GM23338 (cell line): ENCODE measurements at regions not wholly inside any gene's neighbourhood (a gene's known extent, or its start where the extent isn't known, plus 50 kb on each side); places are given as distances from the start of the nearest gene placed in this dataset.

ENCODE experiments used
- ATAC-seq: fragments of 200-7000 bp; cut with Tn5 transposase; 3 replicates; pipeline ENCODE4 v1.9.1; 2020
- DNase-seq: peaks from one replicate; pipeline ENCODE4 v3.0.0-alpha.2; 2015; ENCODE audit warnings: low spot score
- H2AFZ ChIP-seq: fragments of 200-600 bp; sonication (generic); 2 replicates; pipeline ENCODE4 v1.8.0; 2016; ENCODE audit warnings: antibody characterized with exemption, mild to moderate bottlenecking, moderate library complexity
- H3F3A ChIP-seq: fragments of 200-600 bp; sonication (generic); replicated peaks from 2 replicates; pipeline ENCODE4 v1.8.0; 2017; ENCODE audit warnings: antibody characterized with exemption, mixed run types, low read depth
- H3K27ac ChIP-seq: fragments of 200-600 bp; sonication (generic); 2 replicates; pipeline ENCODE4 v1.6.1; 2016; ENCODE audit warnings: low read depth
- H3K27me3 ChIP-seq: fragments of 200-600 bp; sonication (generic); 2 replicates; pipeline ENCODE4 v1.8.0; 2016; ENCODE audit warnings: mild to moderate bottlenecking, mixed run types, moderate library complexity; ENCODE audit not compliant: insufficient read depth
- H3K36me3 ChIP-seq: fragments of 200-600 bp; sonication (generic); 2 replicates; pipeline ENCODE4 v1.8.0; 2016; ENCODE audit warnings: mild to moderate bottlenecking; ENCODE audit not compliant: insufficient read depth
- H3K4me1 ChIP-seq: fragments of 200-600 bp; sonication (generic); 2 replicates; pipeline ENCODE4 v1.8.0; 2016; ENCODE audit warnings: mild to moderate bottlenecking, moderate library complexity; ENCODE audit not compliant: insufficient read depth
- H3K4me2 ChIP-seq: fragments of 200-600 bp; sonication (generic); 2 replicates; pipeline ENCODE4 v1.7.1; 2017; ENCODE audit warnings: mixed run types
- H3K4me3 ChIP-seq: fragments of 200-600 bp; sonication (generic); 2 replicates; pipeline ENCODE4 v1.6.1; 2016; ENCODE audit warnings: mixed run types
- H3K79me2 ChIP-seq: fragments of 200-600 bp; sonication (generic); replicated peaks from 2 replicates; pipeline ENCODE4 v1.8.0; 2017; ENCODE audit warnings: mild to moderate bottlenecking; ENCODE audit not compliant: insufficient read depth
- H3K9me2 ChIP-seq: fragments of 200-600 bp; sonication (generic); 2 replicates; pipeline ENCODE4 v1.8.0; 2017; ENCODE audit not compliant: insufficient read depth
- H4K20me1 ChIP-seq: fragments of 200-600 bp; sonication (generic); replicated peaks from 2 replicates; pipeline ENCODE4 v1.8.0; 2017; ENCODE audit warnings: mild to moderate bottlenecking; ENCODE audit not compliant: insufficient read depth
- H3K27ac Mint-ChIP-seq: 2 replicates; pipeline ENCODE4 v1.8.0; 2020; ENCODE audit warnings: inconsistent platforms, mild to moderate bottlenecking, moderate library complexity, mixed read lengths
- H3K27me3 Mint-ChIP-seq: 3 replicates; pipeline ENCODE4 v1.8.0; 2022; ENCODE audit warnings: low read depth, mild to moderate bottlenecking, moderate library complexity, mixed read lengths, inconsistent platforms; ENCODE audit not compliant: insufficient read depth, poor library complexity
- H3K36me3 Mint-ChIP-seq: 3 replicates; pipeline ENCODE4 v1.8.0; 2021; ENCODE audit warnings: low read depth, mild to moderate bottlenecking, inconsistent platforms, moderate library complexity, mixed read lengths
- H3K4me1 Mint-ChIP-seq: 3 replicates; pipeline ENCODE4 v1.8.0; 2020; ENCODE audit warnings: mild to moderate bottlenecking, inconsistent platforms, mixed read lengths
- H3K4me3 Mint-ChIP-seq: 3 replicates; pipeline ENCODE4 v1.8.0; 2021; ENCODE audit warnings: moderate library complexity, mild to moderate bottlenecking, inconsistent platforms, mixed read lengths
- H3K9me3 Mint-ChIP-seq: 3 replicates; pipeline ENCODE4 v1.8.0; 2020; ENCODE audit warnings: moderate library complexity, mild to moderate bottlenecking, inconsistent platforms, mixed read lengths
- ETS1 ChIP-seq: IDR thresholded peaks from 2 replicates; pipeline ENCODE4 v1.6.1; 2016; ENCODE audit warnings: antibody characterized with exemption
- EZH2 ChIP-seq: fragments of 200-600 bp; sonication (generic); IDR thresholded peaks from one replicate; pipeline ENCODE4 v1.8.0; 2017; ENCODE audit warnings: antibody characterized with exemption, mild to moderate bottlenecking, low read depth; ENCODE audit not compliant: unreplicated experiment
- EZH2phosphoT487 ChIP-seq: fragments of 200-600 bp; sonication (generic); IDR thresholded peaks from one replicate; pipeline ENCODE4 v1.8.1; 2018; ENCODE audit warnings: antibody characterized with exemption; ENCODE audit not compliant: unreplicated experiment
- JUNB ChIP-seq: IDR thresholded peaks from one replicate; pipeline ENCODE4 v1.6.1; 2016; ENCODE audit warnings: antibody characterized with exemption; ENCODE audit not compliant: unreplicated experiment
- NANOG ChIP-seq: IDR thresholded peaks from 2 replicates; pipeline ENCODE4 v1.6.1; 2016; ENCODE audit warnings: antibody characterized with exemption, borderline replicate concordance
- POLR2AphosphoS5 ChIP-seq: IDR thresholded peaks from 2 replicates; pipeline ENCODE4 v1.6.1; 2016; ENCODE audit warnings: antibody characterized with exemption, low read depth
- TF ChIP-seq, protein P1 (sequence below), 2 experiments: fragments of 200-600 bp in 1 of 2; sonication (generic) in 1 of 2; conservative IDR thresholded peaks; 2 replicates each; pipeline versions ENCODE4 v1.5.1 to v1.6.1; 2016 to 2017; ENCODE audit warnings: antibody characterized with exemption in 2 of 2, low read depth in 2 of 2, mild to moderate bottlenecking in 2 of 2, moderate library complexity in 1 of 2
- TF ChIP-seq, protein P2 (sequence below): fragments of 250-450 bp; sonication (Bioruptor Pico); IDR thresholded peaks from 2 replicates; pipeline ENCODE4 v1.5.0; 2020; ENCODE audit warnings: mild to moderate bottlenecking, moderate library complexity

- TF ChIP-seq, protein P1, sequence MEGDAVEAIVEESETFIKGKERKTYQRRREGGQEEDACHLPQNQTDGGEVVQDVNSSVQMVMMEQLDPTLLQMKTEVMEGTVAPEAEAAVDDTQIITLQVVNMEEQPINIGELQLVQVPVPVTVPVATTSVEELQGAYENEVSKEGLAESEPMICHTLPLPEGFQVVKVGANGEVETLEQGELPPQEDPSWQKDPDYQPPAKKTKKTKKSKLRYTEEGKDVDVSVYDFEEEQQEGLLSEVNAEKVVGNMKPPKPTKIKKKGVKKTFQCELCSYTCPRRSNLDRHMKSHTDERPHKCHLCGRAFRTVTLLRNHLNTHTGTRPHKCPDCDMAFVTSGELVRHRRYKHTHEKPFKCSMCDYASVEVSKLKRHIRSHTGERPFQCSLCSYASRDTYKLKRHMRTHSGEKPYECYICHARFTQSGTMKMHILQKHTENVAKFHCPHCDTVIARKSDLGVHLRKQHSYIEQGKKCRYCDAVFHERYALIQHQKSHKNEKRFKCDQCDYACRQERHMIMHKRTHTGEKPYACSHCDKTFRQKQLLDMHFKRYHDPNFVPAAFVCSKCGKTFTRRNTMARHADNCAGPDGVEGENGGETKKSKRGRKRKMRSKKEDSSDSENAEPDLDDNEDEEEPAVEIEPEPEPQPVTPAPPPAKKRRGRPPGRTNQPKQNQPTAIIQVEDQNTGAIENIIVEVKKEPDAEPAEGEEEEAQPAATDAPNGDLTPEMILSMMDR (conservative IDR thresholded peaks at IDR 0.05; ENCODE audit: low read depth in 2 of 2): no peak
- no peak for TF ChIP-seq EZH2phosphoT487
- TF ChIP-seq ETS1: no peak
These were observed 135.5 kb upstream of the LRFN2 start (continued) for GRCh38 chr6:40722553-40723258.

- Mint-ChIP-seq H3K27ac (peak overlapping the region; percentile 25; the same call in 1 of the 2 replicates), H3K36me3 (no peaks in the 10 kb centered on the region), H3K4me1 (peaks cover 31% of the 10 kb centered on the region), H3K4me3 (no peak overlapping the region), H3K9me3 (no peaks in the 10 kb centered on the region), H3K27me3 (peaks cover 12% of the 10 kb centered on the region)
- DNase-seq (no peak), ATAC-seq (no peak)
- Histone ChIP-seq H3K27me3 (no peaks in the 10 kb centered on the region), H2AFZ (no peak overlapping the region), H3F3A (no peaks in the 10 kb centered on the region), H3K4me3 (no peak overlapping the region), H4K20me1 (no peaks in the 10 kb centered on the region), H3K4me2 (no peak overlapping the region), H3K9me2 (peaks cover 6% of the 10 kb centered on the region; the same call in 1 of the 2 replicates), H3K36me3 (no peaks in the 10 kb centered on the region), H3K4me1 (peaks cover 13% of the 10 kb centered on the region), H3K27ac (no peak overlapping the region), H3K79me2 (no peaks in the 10 kb centered on the region)
- TF ChIP-seq EZH2 (no peak), ETS1 (no peak), JUNB (no peak), NANOG (no peak), POLR2AphosphoS5 (no peak), EZH2phosphoT487 (no peak)
- TF ChIP-seq, protein P2, sequence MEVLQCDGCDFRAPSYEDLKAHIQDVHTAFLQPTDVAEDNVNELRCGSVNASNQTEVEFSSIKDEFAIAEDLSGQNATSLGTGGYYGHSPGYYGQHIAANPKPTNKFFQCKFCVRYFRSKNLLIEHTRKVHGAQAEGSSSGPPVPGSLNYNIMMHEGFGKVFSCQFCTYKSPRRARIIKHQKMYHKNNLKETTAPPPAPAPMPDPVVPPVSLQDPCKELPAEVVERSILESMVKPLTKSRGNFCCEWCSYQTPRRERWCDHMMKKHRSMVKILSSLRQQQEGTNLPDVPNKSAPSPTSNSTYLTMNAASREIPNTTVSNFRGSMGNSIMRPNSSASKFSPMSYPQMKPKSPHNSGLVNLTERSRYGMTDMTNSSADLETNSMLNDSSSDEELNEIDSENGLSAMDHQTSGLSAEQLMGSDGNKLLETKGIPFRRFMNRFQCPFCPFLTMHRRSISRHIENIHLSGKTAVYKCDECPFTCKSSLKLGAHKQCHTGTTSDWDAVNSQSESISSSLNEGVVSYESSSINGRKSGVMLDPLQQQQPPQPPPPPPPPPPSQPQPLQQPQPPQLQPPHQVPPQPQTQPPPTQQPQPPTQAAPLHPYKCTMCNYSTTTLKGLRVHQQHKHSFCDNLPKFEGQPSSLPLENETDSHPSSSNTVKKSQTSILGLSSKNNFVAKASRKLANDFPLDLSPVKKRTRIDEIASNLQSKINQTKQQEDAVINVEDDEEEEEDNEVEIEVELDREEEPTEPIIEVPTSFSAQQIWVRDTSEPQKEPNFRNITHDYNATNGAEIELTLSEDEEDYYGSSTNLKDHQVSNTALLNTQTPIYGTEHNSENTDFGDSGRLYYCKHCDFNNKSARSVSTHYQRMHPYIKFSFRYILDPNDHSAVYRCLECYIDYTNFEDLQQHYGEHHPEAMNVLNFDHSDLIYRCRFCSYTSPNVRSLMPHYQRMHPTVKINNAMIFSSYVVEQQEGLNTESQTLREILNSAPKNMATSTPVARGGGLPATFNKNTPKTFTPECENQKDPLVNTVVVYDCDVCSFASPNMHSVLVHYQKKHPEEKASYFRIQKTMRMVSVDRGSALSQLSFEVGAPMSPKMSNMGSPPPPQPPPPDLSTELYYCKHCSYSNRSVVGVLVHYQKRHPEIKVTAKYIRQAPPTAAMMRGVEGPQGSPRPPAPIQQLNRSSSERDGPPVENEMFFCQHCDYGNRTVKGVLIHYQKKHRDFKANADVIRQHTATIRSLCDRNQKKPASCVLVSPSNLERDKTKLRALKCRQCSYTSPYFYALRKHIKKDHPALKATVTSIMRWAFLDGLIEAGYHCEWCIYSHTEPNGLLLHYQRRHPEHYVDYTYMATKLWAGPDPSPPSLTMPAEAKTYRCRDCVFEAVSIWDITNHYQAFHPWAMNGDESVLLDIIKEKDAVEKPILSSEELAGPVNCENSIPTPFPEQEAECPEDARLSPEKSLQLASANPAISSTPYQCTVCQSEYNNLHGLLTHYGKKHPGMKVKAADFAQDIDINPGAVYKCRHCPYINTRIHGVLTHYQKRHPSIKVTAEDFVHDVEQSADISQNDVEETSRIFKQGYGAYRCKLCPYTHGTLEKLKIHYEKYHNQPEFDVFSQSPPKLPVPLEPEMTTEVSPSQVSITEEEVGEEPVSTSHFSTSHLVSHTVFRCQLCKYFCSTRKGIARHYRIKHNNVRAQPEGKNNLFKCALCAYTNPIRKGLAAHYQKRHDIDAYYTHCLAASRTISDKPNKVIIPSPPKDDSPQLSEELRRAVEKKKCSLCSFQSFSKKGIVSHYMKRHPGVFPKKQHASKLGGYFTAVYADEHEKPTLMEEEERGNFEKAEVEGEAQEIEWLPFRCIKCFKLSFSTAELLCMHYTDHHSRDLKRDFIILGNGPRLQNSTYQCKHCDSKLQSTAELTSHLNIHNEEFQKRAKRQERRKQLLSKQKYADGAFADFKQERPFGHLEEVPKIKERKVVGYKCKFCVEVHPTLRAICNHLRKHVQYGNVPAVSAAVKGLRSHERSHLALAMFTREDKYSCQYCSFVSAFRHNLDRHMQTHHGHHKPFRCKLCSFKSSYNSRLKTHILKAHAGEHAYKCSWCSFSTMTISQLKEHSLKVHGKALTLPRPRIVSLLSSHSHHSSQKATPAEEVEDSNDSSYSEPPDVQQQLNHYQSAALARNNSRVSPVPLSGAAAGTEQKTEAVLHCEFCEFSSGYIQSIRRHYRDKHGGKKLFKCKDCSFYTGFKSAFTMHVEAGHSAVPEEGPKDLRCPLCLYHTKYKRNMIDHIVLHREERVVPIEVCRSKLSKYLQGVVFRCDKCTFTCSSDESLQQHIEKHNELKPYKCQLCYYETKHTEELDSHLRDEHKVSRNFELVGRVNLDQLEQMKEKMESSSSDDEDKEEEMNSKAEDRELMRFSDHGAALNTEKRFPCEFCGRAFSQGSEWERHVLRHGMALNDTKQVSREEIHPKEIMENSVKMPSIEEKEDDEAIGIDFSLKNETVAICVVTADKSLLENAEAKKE (CRISPR knock-in tag): no peak
- TF ChIP-seq, protein P1 (conservative IDR thresholded peaks at IDR 0.05; ENCODE audit: low read depth in 2 of 2): no peak
These were observed 134.9 kb upstream of the LRFN2 start for GRCh38 chr6:40722091-40722490.
